ENCODE measurements at regions not wholly inside any gene's neighbourhood (a gene's known extent, or its start where the extent isn't known, plus 50 kb on each side); places are given as distances from the start of the nearest gene placed in this dataset.

- TF ChIP-seq CBX2 (IDR thresholded peaks at IDR 0.05; ENCODE audit: low read depth, low read length) (no peak), CBX2 (CRISPR knock-in tag; IDR thresholded peaks at IDR 0.05; ENCODE audit: low read depth) (no peak), YEATS2 (CRISPR knock-in tag; IDR thresholded peaks at IDR 0.05; ENCODE audit: borderline replicate concordance) (no peak), ZNF570 (CRISPR knock-in tag; IDR thresholded peaks at IDR 0.05; ENCODE audit: borderline replicate concordance) (no peak), TIGD3 (CRISPR knock-in tag; IDR thresholded peaks at IDR 0.05; ENCODE audit: borderline replicate concordance) (no peak), THAP7 (CRISPR knock-in tag; IDR thresholded peaks at IDR 0.05) (0 out of 2 replicates have a peak, but pooled peaks have one; percentile 34), SP1 (IDR thresholded peaks at IDR 0.05) (no peak), SP1 (CRISPR knock-in tag; IDR thresholded peaks at IDR 0.05) (no peak), SMAD1 (CRISPR knock-in tag; IDR thresholded peaks at IDR 0.05; ENCODE audit: borderline replicate concordance, low read depth) (0 out of 2 replicates have a peak, but pooled peaks have one; percentile 12), SIN3B (IDR thresholded peaks at IDR 0.05; ENCODE audit: low read length) (no peak), ZNF562 (CRISPR knock-in tag; IDR thresholded peaks at IDR 0.05; ENCODE audit: borderline replicate concordance) (no peak), ZNF253 (CRISPR knock-in tag; IDR thresholded peaks at IDR 0.05; ENCODE audit: borderline replicate concordance) (no peak), ZNF484 (CRISPR knock-in tag; IDR thresholded peaks at IDR 0.05; ENCODE audit: borderline replicate concordance, low read depth) (no peak), PAF1 (CRISPR knock-in tag; IDR thresholded peaks at IDR 0.05) (no peak), ZNF124 (CRISPR knock-in tag; IDR thresholded peaks at IDR 0.05) (no peak), FOXO1 (CRISPR knock-in tag; IDR thresholded peaks at IDR 0.05) (no peak), KIAA2018 (CRISPR knock-in tag; IDR thresholded peaks at IDR 0.05; ENCODE audit: borderline replicate concordance) (no peak), GZF1 (CRISPR knock-in tag; IDR thresholded peaks at IDR 0.05) (no peak), DMAP1 (CRISPR knock-in tag; IDR thresholded peaks at IDR 0.05) (no peak), HOXA7 (CRISPR knock-in tag; IDR thresholded peaks at IDR 0.05) (no peak), ZC3H4 (CRISPR knock-in tag; IDR thresholded peaks at IDR 0.05; ENCODE audit: borderline replicate concordance) (peak; percentile 30; the same call in 1 of the 2 replicates)
Measured at GRCh38 chr6:167560673-167561569, 236.0 kb downstream of the TTLL2 start (continued).
